ENCODE measurements at regions not wholly inside any gene's neighbourhood (a gene's known extent, or its start where the extent isn't known, plus 50 kb on each side); places are given as distances from the start of the nearest gene placed in this dataset.
"Not testable (repeated sequence)": the region's sequence is repeated elsewhere in the genome, so short reads cannot be mapped to it uniquely, and the experiment has no call there.

DNA sequence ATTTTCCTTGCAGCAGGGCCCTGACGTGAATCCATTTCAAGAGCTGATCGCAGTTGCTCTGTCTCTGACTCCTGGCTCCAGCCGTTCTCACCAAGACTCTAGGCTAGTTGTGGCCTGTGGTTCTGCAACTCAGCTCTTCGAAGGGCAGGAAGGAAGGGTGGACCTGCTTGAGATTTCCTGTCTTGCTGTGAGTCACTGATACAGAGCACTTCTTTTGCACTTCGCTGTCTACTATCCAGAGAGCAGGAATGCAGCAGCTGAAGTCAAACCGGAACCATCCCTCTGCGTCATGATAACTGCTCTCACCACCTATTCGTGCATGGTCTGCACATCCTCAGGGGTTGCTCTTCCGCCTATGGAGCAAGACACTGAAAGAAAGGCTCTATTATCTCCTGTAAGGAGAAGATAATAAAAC lies 59.7 kb downstream of the RAP2B start:
- DNase-seq (ENCODE audit: low read depth in 2 of 2), result peak; percentile 23 to 40

DNA sequence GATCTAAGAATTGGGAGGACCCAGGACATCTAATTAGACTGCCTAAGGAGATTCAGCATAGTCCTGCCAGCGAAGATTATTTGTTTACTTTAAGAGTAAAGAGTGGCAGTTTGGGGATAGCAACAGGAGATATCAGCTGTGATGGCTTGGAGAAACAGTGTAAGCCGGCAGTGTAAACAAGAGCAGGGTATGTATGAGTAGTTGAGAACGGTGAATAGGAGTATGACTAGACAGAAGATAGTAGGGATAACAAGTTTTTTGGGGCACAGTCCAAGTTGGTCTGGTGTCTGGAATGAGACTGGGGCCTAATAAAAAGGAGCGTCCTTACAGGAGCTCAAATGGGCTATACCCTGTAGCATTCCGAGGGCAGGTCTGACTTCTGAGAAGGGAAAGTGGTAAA lies 64.9 kb downstream of the RAP2B start:
- not testable (repeated sequence) for DNase-seq (ENCODE audit: low read depth in 2 of 2)

DNA sequence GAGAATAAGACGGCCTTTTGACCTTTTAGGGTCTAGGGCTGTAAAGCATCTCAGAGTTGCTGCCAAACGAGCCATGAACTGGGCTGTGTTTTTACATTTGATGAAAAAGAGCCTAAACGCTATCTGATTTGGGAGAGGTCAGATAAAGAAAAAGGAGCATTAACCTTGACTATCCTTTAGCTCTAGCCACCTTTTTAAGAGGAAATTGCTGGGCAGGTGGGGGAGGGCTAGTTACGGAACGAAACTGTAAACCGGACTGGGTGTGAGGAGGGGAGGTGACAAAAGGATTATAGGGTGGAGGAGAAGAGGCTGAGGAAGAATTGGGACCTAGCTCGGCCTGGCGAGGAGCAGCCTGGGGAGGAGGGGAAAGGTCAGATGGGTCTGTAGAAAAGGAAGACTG lies 68.4 kb downstream of the RAP2B start:
- DNase-seq (ENCODE audit: low read depth in 2 of 2), result not testable (repeated sequence)

DNA sequence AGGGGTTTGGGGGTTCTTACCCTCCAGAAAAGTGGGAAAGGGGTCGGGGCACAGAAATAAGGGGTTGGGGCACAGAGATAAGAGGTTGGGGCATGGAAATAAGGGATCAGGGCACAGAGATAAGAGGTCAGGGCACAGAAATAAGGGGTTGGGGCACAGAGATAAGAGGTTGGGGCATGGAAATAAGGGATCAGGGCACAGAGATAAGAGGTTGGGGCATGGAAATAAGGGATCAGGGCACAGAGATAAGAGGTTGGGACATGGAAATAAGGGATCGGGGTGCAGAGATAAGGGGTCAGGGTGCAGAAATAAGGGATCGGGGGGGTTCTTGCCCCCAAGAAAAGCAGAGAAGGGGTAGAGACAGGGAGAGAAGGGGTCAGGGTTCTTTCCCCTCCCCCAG lies 69.2 kb downstream of the RAP2B start:
- DNase-seq (ENCODE audit: low read depth in 2 of 2), result not testable (repeated sequence)

DNA sequence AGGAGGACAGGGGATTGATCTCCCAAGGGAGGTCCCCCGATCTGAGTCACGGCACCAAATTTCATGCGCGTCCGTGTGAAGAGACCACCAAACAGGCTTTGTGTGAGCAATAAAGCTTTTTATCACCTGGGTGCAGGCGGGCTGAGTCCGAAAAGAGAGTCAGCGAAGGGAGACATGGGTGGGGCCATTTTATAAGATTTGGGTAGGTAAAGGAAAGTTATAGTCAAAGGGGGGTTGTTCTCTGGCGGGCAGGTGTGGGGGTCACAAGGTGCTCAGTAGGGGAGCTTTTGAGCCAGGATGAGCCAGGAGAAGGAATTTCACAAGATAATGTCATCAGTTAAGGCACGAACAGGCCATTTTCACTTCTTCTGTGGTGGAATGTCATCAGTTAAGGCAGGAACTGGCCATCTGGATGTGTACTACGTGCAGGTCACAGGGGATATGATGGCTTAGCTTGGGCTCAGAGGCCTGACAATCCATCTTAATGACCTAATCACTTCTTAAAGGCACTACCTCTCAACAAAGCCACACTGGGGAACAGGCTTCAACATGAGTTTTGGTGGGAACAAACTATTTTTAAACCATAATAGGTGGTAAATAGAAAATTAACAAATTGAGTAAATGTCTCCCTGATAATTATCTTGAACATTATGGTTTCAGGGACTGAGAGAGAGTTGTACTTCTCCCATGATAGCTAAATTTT lies 70.2 kb downstream of the RAP2B start:
- DNase-seq (ENCODE audit: low read depth in 2 of 2), result not testable (repeated sequence)

DNA sequence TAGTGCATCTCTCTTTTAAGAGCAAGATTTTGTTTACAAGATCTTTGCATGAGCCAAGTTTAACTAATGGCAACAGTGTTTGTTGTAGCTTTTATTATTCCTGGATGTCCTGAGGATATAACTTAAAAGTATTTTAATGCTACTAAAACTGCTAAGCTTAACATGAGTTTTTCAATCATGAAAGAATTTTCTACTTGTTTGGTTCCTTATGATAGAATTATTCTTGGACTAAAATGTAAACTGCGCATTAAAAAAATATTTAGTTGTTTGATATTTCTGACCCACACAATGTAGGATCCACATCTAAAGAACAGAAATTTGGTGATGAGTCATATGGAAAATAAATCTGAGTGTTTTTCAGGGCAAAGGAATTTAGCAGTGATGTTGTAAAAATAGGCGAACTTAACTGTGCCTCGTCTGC lies 70.8 kb downstream of the RAP2B start:
- DNase-seq (ENCODE audit: low read depth in 2 of 2), result no peak

DNA sequence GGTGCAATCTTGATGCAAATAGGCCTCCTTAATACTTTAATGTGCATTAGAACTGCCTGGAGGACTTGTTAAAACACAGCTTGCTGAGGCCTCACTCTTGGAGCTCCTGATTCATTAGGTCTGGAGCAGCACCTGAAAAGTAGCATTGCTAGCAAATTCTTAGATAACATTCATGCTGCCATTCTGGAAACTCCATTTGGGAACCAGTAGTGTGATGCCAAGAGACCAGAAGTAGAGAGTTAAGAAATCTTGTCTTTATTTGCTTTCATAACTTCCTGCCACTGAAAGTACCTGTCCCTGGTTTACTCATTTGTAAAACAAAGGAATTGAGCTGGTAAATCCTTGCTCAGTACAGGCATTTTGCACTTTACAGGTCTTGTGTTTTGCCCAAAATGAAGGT lies 72.0 kb downstream of the RAP2B start:
- DNase-seq (ENCODE audit: low read depth in 2 of 2), result no peak

DNA sequence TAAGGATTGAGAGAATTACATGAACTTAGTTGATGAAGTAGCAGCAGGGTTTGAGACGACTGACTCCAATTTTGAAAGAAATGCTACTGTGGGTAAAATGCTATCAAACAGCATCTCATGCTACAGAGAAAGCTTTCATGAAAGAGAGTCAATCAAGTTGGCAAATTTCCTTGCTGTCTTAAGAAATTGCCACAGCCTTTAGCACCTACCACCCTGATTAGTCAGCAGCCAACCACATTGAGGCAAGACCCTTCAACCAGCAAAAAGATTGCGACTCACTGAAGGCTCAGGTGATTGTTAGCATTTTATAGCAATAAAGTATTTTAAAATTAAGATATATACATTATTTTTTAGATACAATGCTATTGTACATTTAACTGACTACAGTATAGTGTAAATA lies 80.9 kb downstream of the RAP2B start:
- DNase-seq (ENCODE audit: low read depth in 2 of 2), result no peak

DNA sequence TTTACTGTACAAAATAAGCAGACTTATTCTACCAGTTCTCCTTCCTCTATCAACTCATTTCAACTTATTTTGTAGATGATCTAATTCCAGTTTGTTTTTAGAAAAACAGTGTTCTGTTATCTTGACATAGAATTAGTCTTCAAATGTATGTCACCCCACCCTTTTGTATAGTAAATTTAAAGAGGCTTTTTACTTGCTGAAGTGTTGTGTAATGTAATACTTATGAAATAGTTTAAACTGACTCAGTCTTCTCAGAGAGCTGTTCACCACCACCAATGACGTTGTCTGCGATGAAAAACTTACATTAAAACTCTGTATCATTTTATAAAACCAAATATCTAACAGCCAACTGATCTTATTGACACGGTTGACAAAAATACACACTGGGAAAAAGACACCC lies 82.9 kb downstream of the RAP2B start:
- DNase-seq (ENCODE audit: low read depth in 2 of 2), result no peak

DNA sequence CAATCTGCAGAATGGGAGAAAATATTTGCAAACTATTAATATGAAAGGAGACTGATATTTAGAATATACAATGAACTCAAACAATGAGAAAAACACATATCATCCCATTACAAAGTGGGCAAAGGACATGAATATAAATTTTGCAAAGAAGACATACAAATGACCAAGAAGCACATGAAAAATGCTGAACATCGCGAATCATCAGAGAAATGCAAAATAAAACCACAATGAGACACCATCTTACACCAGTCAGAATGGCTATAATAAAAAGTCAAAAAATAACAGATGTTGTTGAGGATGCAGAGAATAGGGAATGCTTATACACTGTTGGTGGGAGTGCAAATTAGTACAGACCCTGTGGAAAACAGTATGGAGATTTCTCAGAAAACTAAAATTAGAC lies 83.6 kb downstream of the RAP2B start:
- no peak for DNase-seq (ENCODE audit: low read depth in 2 of 2)

DNA sequence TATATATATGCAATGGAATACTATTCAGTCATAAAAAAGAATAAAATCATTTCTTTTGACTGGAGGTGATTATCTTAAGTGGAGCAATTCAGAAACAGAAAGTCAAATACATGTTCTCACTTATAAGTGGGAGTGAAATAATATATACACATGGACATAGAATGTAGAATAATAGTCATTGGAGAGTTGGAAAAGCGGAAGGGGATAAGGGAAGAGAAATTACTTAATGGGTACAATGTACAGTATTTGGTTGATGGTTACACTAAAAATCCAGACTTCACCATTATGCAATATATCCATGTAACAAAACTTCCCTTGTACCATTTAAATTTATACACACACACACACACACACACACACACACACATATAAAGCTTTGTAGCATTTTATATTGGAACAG lies 84.3 kb downstream of the RAP2B start:
- DNase-seq (ENCODE audit: low read depth in 2 of 2), result no peak

DNA sequence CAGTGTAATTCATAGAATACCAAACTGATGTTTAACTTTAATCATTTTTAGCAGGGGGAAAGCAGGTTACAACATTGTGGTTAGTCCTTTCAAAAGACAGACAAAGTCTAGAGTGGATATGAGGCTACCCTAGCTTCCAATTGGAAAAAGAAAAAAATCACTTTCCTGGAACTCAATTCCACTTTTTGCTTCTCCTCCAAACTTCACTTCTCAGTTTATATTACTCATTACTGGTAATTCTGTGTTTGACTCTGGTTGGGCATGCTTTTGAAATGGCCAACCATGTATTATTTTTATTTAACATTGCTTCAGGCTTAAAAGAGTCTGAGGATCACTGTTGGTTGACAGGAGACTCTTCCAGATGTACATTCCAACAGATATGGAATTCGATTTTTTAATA lies 84.8 kb downstream of the RAP2B start:
- DNase-seq (ENCODE audit: low read depth in 2 of 2), result no peak

DNA sequence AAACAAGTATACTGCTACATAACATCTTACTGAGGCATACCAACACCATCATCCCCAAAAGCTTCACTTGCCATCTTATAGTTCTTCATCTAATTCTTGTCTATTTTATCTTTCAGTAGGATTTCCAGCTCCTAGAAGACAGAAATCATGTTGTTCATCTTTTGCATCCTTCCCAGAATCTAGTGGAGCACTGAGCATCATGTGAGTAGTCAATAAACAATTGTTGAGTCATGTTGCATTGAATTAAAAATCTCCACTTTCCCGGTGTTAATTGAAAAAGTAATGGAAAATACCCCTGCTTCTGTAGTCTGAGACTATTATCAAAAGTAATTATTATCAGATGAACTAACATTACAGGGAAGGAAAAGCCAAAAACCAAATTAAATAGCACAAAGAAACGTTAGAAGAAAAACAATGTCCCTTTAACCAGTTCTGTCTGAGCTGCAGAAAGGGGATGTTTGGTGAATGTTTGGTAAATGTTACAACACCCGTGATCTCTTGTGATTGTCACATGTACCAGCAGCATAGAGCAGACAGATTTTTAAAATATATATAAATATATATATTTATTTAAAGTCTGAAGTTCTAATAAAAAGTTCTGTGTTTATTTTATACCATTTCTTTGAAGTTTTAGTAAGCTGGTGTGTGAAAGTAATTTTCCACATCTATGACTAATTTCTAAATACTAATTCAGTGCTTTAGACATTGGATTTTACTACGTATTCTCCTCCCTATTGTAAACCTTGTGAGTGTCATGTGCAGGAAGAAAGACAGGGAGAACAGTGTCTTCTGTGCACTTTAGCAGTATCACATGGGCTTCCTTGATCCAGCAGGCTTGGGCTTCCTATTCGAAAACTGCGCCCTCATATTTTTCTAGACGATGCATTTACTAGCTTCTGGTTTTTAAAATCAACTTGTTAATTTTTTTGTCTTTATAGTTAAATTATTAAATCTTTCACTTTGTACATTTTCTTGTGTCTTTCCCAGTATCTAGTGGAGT lies 85.6 kb downstream of the RAP2B start:
- no peak for DNase-seq (ENCODE audit: low read depth in 2 of 2)

DNA sequence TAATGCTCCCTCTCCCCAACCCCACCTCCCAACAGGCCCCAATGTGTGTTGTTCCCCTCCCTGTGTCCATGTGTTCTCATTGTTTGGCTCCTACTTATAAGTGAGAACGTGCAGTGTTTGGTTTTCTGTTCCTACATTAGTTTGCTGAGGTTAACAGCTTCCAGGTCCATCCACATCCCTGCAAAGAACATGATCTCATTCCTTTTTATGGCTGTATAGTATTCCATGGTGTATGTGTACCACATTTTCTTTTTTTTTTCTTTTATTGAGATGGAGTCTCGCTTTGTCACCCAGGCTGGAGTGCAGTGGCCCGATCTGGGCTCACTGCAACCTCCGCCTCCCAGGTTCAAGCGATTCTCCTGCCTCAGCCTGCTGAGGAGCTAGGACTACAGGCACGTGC lies 86.8 kb downstream of the RAP2B start:
- DNase-seq (ENCODE audit: low read depth in 2 of 2), result not testable (repeated sequence)

DNA sequence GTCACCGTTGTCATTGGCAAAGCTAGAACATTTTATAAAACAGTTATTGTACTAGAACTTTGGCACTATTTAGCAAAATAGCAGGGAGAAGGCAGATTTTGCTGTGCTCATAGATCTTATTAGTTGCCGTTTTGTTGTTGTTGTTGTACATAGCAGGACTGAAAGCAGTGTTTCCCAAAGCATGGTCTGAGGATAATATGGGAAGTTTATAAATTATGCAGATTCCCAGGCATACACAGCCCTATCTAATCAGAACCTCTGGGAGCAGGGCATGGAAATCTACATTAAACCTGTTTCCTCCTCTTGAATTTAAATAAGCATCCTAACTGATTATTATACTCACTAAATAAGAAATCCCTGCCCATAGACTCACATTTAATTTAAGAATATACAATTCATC lies 87.9 kb downstream of the RAP2B start:
- DNase-seq (ENCODE audit: low read depth in 2 of 2), result no peak

DNA sequence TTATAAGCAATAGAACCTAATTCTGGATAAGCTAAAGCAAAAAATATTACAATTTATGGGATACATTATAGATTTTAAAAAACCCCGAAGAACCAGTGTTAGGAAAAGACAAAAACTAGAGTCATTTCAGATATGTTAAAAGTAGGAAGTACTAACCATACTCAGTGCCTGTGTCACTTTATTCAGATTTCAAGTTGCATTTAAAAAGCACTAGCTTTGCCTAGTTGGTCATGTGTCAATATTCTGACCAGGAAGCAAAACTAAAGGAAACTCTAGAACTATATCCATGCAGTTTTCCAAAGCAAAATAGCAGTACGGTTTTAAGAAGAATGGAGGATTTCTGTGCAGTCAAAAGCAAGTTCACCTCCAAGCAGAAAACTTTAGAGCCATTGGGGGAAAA lies 88.4 kb downstream of the RAP2B start:
- no peak for DNase-seq (ENCODE audit: low read depth in 2 of 2)

DNA sequence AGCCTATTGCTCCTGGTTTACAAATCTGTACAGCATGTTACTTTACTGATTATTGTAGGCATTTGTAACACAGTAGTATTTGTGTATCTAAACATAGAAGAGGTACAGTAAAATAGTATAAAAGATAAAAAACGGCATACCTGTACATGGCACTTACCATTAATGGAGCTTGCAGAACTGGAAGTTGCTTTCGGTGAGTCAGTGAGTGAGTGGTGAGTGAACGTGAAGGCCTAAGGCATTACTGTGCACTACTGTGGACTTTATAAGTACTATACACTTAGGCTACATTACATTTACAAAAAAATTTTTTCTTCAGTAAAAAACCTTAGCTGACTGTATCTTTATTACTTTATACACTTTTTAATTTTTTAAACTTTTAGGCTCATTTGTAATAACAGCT lies 90.9 kb downstream of the RAP2B start:
- no peak for DNase-seq (ENCODE audit: low read depth in 2 of 2)

DNA sequence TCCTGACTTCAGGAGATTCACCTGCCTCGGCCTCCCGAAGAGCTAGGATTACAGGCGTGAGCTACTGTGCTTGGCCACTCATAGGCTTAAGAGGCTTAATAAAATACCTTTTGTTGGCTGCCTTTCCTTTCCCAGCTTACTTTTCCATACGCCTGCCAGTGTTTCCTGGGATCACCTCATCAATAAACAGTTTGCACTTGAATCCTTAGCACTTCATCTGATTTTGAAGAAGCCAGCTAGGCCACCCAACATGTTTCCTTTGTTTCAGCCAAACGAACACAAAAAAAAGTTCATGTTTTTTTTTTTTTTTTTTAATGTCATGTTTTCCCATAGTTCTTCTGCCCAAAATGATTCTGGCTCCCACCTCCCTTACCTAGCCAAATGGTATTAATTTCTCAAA lies 92.3 kb downstream of the RAP2B start:
- DNase-seq (ENCODE audit: low read depth in 2 of 2), result no peak

DNA sequence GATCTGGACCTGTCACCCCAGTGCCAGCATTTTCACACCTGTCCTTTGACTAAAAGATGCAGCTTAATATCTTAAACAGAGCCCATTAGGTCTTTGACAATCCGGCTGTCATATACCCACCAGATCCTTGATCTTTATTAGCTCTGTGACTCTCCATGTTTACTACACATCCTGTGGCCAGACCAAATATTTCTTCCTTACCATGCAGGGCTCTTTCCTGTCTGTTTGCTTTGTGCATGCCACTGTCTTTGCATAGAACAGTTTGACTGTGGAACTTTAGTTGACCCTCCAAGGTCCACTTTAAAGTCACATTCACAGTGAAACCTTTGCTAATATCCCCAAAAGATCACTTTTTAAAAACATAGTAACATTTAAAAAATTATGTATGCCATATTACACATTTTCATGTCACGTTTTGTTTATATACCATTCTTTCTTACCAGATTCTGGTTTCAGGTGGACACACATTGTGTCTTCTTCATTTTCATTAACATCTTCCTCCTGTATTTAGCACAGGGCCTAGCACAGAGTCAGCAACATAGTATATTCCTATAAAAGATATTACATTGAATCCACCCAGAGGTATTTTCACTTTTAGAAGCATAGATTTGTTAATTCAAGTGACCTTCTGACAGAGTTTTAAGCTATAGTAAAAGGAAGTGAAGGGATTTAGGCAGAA lies 95.8 kb downstream of the RAP2B start:
- no peak for DNase-seq (ENCODE audit: low read depth in 2 of 2)

DNA sequence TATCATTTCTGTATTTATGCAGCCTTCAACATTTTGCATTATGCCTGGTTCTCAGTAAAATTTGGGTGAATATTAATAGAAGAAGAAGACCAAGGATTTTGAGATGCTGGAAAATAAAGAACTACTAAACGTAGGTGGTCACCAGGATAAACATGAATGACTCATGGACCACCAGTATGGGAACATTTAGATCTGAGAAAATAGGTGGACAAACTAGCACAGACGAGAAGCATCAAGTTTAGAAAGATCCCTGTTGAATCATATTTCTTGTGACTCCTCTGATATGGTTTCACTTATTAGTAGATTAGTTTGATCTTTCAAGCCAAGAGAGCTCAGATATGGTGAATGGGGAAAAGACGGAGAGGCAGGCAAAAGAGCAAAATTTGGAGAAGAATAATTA lies 97.9 kb downstream of the RAP2B start:
- DNase-seq (ENCODE audit: low read depth in 2 of 2), result no peak

DNA sequence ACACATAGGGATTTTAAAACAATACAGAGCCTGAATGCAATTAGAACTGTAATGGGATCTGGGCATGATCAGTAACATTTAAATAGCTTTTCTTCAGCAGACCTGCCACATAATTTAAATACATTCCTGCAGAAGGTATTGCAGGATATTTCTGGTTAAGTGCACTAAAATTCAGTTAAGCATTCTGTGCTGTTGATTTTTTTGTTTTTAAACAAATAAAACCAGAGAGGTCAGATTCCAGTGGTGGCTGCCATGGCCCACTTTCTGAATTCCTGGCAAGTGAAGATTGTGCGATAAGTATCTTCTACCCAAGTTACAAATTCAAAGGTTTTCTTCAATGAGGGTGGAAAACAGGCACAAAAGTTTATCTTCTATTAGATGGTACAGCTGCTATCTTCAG lies 98.7 kb downstream of the RAP2B start:
- DNase-seq (ENCODE audit: low read depth in 2 of 2), result no peak

DNA sequence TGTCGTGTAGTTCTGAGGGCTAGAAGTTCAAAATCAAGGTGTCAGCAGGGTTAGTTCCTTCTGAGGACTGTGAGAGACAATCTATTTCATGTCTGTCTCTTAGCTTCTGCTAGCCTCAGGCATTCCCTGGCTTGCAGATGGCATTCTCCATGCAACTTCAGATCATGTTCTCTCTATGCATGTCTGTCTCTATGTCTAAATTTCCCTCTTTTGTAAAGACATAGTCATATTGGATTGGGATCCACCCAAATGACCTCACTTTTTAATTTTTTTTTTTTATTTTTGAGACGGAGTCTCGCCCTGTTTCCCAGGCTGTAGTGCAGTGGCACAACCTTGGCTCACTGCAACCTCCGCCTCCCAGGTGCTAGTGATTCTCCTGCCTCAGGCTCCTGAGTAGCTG lies 104.6 kb downstream of the RAP2B start:
- DNase-seq (ENCODE audit: low read depth in 2 of 2), result no peak
